Fibroblast of pulmonary artery (primary cell): ENCODE measurements at regions not wholly inside any gene's neighbourhood (a gene's known extent, or its start where the extent isn't known, plus 50 kb on each side); places are given as distances from the start of the nearest gene placed in this dataset.
"Not testable (repeated sequence)": the region's sequence is repeated elsewhere in the genome, so short reads cannot be mapped to it uniquely, and the experiment has no call there.

Experiments used
- DNase-seq: peaks from one replicate; pipeline ENCODE4 v3.0.0-alpha.2; 2010; ENCODE audit warnings: low read depth
- H3K4me3 ChIP-seq: replicated peaks from 2 replicates; pipeline ENCODE4 v1.5.1; 2011; ENCODE audit warnings: low read depth, mild to moderate bottlenecking, control low read depth, low read length, moderate library complexity
- TF ChIP-seq, protein P1 (sequence below): IDR thresholded peaks from 2 replicates; pipeline ENCODE4 v1.5.1; 2011; ENCODE audit warnings: mild to moderate bottlenecking, control low read depth, low read length, inconsistent platforms; ENCODE audit errors: missing control alignments

DNA sequence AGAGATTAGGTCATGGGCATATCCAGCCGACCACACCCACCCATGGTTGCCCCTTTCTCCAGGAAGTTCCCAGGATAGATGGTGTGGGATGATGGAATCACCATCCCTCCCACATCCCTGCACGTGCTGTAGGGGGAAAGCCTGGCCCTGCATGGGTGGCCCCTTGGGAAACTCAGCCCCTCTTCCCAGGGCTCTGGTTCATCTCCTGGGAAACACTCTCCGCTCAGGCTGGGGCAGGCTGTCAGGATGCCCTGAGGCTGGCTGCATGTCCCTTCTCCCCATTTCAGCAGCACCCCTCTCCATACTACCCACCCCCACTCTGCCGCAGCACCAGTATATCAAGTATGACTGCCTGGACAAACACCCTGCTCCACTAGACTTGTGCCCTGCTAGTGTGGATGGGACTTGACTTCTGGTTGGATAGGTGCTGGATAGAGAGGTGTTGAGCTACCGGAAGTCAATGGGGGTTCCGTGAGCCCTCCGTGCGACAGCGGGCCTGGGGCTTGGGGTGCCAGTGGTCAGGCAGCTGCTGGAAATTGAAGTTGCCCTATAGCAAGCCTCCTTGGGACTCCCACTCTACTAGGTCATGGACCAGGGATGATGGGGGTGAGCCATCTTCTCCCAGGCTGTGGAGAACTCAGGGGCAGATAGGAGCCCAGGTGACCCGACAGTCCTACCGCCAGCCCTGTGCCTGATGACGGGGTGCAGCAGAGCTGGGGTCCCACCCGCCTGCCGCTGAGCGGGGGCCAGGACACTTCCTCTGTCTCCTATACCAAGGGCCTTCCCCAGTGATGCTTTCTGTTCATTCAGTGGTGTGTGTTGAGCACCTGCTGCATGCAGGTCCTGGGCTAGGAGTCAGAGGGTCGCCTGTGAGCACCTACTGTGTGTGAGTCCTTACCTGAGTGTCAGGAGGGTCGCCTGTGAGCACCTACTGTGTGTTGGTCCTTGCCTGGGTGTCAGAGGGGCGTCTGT lies 69.4 kb upstream of the COL5A1 start:
- TF ChIP-seq, protein P1, sequence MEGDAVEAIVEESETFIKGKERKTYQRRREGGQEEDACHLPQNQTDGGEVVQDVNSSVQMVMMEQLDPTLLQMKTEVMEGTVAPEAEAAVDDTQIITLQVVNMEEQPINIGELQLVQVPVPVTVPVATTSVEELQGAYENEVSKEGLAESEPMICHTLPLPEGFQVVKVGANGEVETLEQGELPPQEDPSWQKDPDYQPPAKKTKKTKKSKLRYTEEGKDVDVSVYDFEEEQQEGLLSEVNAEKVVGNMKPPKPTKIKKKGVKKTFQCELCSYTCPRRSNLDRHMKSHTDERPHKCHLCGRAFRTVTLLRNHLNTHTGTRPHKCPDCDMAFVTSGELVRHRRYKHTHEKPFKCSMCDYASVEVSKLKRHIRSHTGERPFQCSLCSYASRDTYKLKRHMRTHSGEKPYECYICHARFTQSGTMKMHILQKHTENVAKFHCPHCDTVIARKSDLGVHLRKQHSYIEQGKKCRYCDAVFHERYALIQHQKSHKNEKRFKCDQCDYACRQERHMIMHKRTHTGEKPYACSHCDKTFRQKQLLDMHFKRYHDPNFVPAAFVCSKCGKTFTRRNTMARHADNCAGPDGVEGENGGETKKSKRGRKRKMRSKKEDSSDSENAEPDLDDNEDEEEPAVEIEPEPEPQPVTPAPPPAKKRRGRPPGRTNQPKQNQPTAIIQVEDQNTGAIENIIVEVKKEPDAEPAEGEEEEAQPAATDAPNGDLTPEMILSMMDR, result no peak
- no peak overlapping the region for H3K4me3 ChIP-seq
- DNase-seq, result no peak

DNA sequence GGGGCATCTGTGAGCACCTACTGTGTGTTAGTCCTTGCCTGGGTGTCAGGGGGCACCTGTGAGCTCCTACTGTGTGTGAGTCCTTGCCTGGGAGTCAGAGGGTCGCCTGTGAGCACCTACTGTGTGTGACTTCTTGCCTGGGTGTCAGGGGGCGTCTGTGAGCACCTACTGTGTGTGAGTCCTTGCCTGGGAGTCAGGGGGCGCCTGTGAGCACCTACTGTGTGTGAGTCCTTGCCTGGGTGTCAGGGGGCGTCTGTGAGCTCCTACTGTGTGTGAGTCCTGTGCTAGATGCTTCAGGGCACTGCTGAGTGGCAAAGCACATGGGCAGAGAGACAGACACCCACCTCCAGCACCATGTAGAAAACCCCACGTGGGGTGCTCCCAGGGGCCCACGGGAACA lies 66.9 kb upstream of the COL5A1 start:
- H3K4me3 ChIP-seq, DNase-seq: not testable (repeated sequence)

DNA sequence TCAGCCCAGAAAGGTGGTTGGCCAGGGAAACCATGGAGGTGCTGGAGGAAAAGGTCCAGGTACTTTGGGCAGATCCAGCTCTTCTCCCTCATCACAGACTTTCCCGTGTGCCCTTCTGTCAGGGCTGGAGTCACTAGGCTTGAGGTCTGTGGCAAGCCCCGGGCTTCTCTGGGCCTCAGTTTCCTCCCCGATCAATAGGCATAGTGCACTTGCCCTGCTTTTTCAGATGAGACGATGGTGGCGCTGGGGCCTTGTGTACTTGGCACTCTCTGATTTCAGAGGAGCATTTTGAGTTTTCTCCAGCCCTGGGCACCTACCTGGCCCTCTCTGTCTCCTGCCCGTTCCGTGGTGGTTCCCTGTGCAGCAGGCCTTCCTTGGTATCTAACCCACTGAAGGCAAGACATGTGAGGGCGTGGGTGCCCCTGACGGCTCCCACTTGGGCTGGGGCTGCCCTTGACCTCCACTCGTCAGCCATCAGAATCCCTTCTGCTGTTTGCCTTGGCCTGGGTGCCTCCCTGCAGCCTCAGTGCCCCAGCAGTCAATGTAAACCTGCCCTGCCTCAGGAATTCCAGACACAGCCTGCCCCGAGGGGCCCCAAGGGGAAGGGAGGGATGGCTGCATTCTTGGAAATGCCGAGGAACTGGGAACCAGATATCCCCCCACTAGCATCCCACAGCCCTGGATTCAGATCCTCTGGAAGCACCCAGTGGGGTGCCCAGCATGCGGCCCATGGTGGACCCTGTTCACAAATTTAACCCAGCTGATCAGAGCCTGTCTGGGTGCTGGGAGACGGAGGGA lies 66.3 kb upstream of the COL5A1 start:
- TF ChIP-seq, protein P1, result no peak
- DNase-seq, result no peak

DNA sequence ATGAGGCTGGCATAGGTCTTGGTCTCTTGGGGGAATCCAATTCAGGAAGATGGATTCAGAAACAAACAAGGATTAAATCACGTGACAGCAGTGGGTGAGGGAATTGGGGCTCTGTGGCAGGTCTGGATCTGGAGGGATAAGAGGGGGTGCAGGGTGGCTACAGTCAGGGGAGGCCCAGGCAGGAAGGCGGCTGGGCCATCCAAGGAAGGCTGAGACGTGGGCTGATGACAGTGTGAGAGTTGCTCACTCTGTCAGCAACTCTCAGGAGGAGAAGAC lies 65.8 kb upstream of the COL5A1 start:
- H3K4me3 ChIP-seq, result no peak overlapping the region
- TF ChIP-seq, protein P1, result no peak

More for the DNA sequence above, 66.3 kb upstream of the COL5A1 start:
- H3K4me3 ChIP-seq, result no peak overlapping the region

DNA sequence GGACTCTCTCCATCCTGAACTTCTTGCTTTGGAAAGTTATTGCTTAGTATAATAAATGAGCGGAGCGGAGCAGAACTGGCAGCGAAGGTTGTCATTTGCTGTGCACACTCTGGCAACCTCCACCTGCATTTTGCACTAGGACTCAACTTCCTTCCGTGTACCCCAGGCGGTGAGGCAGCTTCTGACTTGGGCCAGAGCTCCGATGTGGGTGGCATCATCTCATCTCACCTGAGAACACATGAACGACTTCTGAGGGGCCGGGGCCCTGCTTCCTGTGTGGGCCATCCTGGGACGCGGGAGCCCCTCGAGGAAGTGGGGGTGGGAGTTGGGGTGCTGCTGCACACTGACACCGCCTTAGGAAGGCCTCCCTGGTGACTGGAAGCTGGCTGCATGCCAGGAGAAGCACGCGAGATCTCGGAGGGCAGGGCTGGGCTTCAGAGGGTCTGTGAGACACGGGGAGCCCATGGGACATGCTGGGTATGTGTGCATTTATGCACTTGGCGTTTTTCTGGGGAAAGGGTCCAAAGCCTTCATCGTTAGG lies 56.5 kb upstream of the COL5A1 start:
- TF ChIP-seq, protein P1, result no peak
- no peak overlapping the region for H3K4me3 ChIP-seq
- DNase-seq, result no peak

More for the DNA sequence above, 65.8 kb upstream of the COL5A1 start:
- DNase-seq, result no peak

DNA sequence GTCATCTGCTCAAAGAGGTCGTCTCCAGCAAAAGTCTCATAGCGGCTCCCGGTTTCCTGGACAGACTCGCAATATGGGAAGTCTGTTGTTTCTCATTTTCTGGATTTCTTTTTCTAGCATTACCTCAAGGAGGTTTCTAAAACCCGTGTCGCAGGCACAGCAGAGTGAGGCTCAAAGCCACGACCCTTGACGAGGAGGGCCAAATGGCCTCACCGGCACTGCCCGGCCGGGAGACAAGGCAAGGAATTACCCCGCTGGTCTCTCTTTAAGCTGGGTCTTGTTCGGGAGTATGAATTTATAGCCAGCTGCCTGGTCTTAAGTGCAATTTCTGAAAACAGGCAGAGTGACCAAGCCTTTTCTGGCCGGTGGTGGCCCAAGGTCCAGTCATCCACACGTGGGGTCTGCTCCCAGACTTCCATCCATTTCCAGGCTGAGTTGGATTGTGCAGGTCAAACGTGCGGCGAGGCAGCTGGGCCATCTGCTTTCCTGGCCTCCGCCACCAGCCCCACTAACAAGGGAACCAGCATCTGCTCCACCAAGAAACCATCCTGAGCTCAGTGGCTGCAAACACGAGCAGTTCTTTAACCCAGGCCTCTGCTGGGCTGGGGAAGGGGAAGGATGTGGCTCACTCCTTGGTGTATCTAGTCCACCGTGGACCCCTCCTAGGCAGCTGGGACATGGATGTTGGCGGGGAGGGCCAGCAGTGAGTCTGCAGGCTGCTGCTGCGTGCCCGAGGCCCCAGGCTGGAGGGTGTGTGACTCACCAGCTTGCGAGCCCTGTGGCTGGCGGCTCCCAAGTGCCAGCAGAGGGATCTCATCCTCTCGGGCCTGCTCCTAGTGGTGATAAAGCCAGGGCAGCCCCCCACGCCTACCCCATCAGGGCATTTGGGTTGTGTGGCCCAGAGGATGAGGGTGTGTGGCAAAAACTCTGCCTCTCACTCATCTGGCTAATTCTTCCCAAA lies 55.6 kb upstream of the COL5A1 start:
- peak; percentile 52 for DNase-seq
- H3K4me3 ChIP-seq, result no peak overlapping the region
- TF ChIP-seq, protein P1, result peak; percentile 18

DNA sequence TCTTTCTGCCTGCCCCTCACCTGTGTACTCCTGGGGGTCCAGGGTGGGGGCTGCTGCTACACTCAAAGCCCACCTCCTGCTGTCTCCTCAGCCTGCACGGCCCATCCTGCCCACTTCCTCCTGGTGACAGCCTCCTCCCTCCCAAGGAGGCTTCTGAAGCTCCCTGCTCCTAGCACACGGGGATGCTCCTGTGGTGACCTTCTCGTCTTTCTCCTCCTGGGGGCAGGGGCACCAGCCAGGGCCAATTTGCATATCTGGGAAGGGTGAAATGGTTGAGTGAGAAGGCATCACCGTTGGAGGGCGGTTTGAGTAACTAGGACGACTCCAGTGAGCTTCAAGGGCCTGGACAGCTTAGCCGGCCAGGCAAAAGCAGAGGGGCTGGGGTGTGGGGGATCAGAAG lies 51.9 kb upstream of the COL5A1 start:
- DNase-seq, result no peak
- no peak overlapping the region for H3K4me3 ChIP-seq
- TF ChIP-seq, protein P1, result no peak
